Fibroblast of pulmonary artery (primary cell): ENCODE measurements at regions not wholly inside any gene's neighbourhood (a gene's known extent, or its start where the extent isn't known, plus 50 kb on each side); places are given as distances from the start of the nearest gene placed in this dataset.
"Not testable (repeated sequence)": the region's sequence is repeated elsewhere in the genome, so short reads cannot be mapped to it uniquely, and the experiment has no call there.

Experiments
- DNase-seq: peaks from one replicate; pipeline ENCODE4 v3.0.0-alpha.2; 2010; ENCODE audit warnings: low read depth
- H3K4me3 ChIP-seq: replicated peaks from 2 replicates; pipeline ENCODE4 v1.5.1; 2011; ENCODE audit warnings: low read depth, mild to moderate bottlenecking, control low read depth, low read length, moderate library complexity
- TF ChIP-seq, protein P1 (sequence below): IDR thresholded peaks from 2 replicates; pipeline ENCODE4 v1.5.1; 2011; ENCODE audit warnings: mild to moderate bottlenecking, control low read depth, low read length, inconsistent platforms; ENCODE audit errors: missing control alignments

- TF ChIP-seq, protein P1, sequence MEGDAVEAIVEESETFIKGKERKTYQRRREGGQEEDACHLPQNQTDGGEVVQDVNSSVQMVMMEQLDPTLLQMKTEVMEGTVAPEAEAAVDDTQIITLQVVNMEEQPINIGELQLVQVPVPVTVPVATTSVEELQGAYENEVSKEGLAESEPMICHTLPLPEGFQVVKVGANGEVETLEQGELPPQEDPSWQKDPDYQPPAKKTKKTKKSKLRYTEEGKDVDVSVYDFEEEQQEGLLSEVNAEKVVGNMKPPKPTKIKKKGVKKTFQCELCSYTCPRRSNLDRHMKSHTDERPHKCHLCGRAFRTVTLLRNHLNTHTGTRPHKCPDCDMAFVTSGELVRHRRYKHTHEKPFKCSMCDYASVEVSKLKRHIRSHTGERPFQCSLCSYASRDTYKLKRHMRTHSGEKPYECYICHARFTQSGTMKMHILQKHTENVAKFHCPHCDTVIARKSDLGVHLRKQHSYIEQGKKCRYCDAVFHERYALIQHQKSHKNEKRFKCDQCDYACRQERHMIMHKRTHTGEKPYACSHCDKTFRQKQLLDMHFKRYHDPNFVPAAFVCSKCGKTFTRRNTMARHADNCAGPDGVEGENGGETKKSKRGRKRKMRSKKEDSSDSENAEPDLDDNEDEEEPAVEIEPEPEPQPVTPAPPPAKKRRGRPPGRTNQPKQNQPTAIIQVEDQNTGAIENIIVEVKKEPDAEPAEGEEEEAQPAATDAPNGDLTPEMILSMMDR, result no peak
- H3K4me3 ChIP-seq, result no peak overlapping the region
- DNase-seq, result no peak
These were observed 228.6 kb upstream of the TACR3 start for GRCh38 chr4:103948244-103949018.

DNA sequence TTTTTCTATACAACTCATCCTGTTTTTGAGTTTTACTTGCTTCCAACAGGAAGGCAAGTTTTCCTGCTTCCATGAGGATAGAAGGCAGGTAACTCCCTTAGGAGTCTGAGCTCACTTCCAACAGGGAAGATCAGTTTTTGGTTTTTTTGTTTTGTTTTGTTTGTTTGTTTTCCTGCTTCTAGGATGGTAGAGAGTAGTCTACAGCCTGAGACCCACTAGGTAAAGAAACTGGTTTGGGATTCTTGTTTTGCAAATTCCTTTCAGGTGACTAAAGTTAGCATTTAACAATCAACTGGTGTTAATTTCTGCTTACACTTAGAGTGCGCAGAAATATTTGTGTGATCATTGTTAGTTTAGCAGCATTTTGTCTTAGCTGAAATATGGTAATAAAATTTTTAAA, 227.8 kb upstream of the TACR3 start:
- TF ChIP-seq, protein P1, result no peak
- DNase-seq, result no peak
- no peak overlapping the region for H3K4me3 ChIP-seq

GRCh38 chr4:103946621-103947268, 227.0 kb upstream of the TACR3 start:
- not testable (repeated sequence) for DNase-seq, H3K4me3 ChIP-seq

- TF ChIP-seq, protein P1, result no peak
- DNase-seq, result no peak
- no peak overlapping the region for H3K4me3 ChIP-seq
These were observed 218.7 kb upstream of the TACR3 start for GRCh38 chr4:103938488-103938887.

DNA sequence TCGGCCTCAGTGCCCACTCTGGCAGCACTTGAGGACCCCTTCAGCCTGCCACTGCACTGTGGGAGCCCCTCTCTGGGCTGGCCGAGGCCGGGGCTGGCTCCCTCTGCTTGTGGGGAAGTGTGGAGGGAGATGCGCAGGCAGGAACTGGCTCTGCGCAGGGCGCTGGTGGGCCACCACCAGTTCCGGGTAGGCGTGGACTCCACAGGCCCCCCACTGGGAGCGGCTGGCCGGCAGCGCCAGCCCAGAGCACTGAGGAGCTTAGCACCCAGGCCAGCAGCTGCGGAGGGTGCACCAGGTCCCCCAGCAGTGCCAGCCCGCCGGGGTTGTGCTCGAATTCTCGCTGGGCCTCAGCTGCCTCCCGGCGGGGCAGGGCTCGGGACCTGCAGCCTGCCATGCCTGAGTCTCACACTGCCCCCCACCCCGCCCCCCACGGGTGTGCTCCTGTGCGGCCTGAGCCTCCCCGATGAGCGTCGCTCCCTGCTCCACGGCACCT, 216.9 kb upstream of the TACR3 start:
- no peak overlapping the region for H3K4me3 ChIP-seq
- DNase-seq, result no peak
- TF ChIP-seq, protein P1, result no peak

DNA sequence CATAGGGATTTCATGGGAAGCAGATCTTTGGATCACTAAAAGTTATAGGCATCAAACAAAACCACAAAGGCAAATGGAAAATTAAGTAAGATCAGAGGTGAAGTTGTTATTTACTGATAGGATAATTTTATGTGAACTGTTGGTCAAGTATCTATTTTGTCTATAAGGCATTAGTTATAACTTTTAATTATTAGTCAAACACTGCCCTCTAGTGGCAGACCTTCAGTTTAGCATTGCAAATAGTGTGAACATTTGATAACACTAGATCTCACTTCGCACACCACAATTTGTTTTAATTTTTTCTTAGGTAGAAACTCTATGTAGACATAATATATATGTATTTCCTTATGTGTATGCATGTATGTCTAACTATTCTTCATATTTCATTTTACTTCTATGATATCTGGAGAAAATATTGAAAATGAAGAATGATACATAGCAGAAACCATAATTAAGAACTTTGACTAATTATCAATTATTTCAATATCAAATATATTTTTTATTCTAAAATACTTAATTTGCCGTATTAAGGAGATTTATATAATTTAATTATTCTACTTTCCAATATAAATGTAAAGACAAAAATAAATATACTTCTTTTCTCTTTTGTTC, 214.5 kb upstream of the TACR3 start:
- TF ChIP-seq, protein P1, result peak; percentile 69
- H3K4me3 ChIP-seq, result no peak overlapping the region
- DNase-seq, result peak; percentile 61

GRCh38 chr4:103928370-103928769, 208.6 kb upstream of the TACR3 start:
- TF ChIP-seq, protein P1, result no peak
- DNase-seq, result no peak

More at GRCh38 chr4:103928370-103928769, 208.6 kb upstream of the TACR3 start:
- no peak overlapping the region for H3K4me3 ChIP-seq
